ENCODE measurements at regions not wholly inside any gene's neighbourhood (a gene's known extent, or its start where the extent isn't known, plus 50 kb on each side); places are given as distances from the start of the nearest gene placed in this dataset.

DNA sequence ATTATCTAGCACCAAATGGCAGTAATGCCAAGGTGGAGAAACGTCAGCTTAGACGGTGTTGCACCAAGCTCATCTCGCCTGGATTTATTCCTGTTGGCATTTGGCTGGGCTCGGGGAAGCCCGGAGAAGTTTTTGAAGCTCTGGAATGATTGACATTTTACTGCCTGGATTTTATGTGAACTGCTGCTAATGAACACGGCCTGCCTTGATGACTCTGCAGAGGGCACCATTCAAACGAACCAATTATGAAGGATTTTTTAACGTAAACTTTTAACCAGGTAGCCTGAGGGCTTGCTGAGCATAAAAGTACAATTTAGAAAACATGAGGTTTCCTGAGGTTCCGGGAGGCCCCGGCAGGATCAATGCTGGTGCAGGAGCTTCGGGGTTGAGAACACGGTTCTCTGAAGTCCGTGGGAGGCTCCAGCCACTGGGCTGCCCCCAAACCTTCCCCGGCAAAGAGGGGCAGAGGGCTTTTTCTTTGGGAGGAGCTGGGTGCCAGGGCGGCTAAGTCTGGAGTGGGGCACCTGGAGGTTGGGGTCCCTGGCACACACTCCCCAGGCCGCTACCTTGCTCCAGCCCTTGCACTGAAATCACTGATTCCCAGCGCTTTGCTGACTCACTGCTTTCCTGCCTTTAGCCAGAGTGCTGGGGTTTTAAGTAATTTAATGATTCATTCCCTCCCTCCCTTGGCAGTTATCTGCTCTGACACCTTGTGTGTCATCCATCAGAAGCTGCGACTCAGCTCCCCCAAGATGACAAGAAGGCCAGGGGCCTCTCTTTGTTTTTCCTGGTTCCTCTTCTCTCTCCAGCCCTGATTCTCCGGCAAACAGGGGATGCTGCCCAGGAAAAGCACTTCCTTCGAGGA is 161.2 kb upstream of the IRX3 start:
- ChIA-PET CTCF (interaction anchor here (0.6 kb wide), 1 partner anchor 61 kb away, joined by 4 read pairs; no protein-coding TSS in a partner anchor), POLR2A (no interaction called here)
- intact Hi-C loops (cut with micrococcal nuclease; ENCODE audit: unreplicated experiment) = no loop called here

GRCh38 chr16:54446639-54447038 is 160.1 kb upstream of the IRX3 start:
- no peaks in the 10 kb centered on the region for H3K4me1 ChIP-seq (ENCODE audit: control insufficient read depth, insufficient read depth, low read length)
- no peak overlapping the region for H3K27ac ChIP-seq (ENCODE audit: low read length)
- in situ Hi-C loops (cut with HindIII; ENCODE audit: low pct_unique_long_range_greater_than_20kb, low sequenced_read_pairs) (no loop called here), intact Hi-C loops (cut with micrococcal nuclease; ENCODE audit: unreplicated experiment) (no loop called here)
- TF ChIP-seq CTCF (IDR thresholded peaks at IDR 0.05) (no peak), REST (IDR thresholded peaks at IDR 0.05; ENCODE audit: insufficient read depth in 1 of 2, low read depth in 2 of 2, low read length in 1 of 2) (no peak), SIN3A (IDR thresholded peaks at IDR 0.05; ENCODE audit: borderline replicate concordance, insufficient read depth, low read depth, low read length) (no peak), POLR2AphosphoS5 (IDR thresholded peaks at IDR 0.05; ENCODE audit: low read depth, low read length) (no peak), TCF7L2 (IDR thresholded peaks at IDR 0.05; ENCODE audit: low read depth, low read length) (no peak)
- ChIA-PET CTCF (no interaction called here), POLR2A (no interaction called here)
- no TSS peak for BruUV-seq (replicated peaks)
- ATAC-seq = peak; percentile 51; the same call in 1 of the 2 replicates
- no peaks in the 10 kb centered on the region for H3K36me3 ChIP-seq (ENCODE audit: control insufficient read depth, insufficient read depth, low read length)
- no peaks in the 10 kb centered on the region for H3K27me3 ChIP-seq (ENCODE audit: control insufficient read depth, insufficient read depth, low read length)
- no peaks in the 10 kb centered on the region for H3K9me3 ChIP-seq (ENCODE audit: control insufficient read depth, insufficient read depth, low read depth, low read length)
- H3K4me3 ChIP-seq (ENCODE audit: low read depth in 2 of 2, low read length in 2 of 2) = no peak overlapping the region
- peak; percentile 12 for DNase-seq (ENCODE audit: low read depth, low spot score)

More for the DNA sequence above, 161.2 kb upstream of the IRX3 start:
- no TSS peak for BruUV-seq (replicated peaks)
- Histone ChIP-seq H3K4me1 (ENCODE audit: control insufficient read depth, insufficient read depth, low read length) (no peaks in the 10 kb centered on the region), H3K9me3 (ENCODE audit: control insufficient read depth, insufficient read depth, low read depth, low read length) (no peaks in the 10 kb centered on the region), H3K27ac (ENCODE audit: low read length) (no peak overlapping the region), H3K36me3 (ENCODE audit: control insufficient read depth, insufficient read depth, low read length) (no peaks in the 10 kb centered on the region), H3K4me3 (ENCODE audit: low read depth in 2 of 2, low read length in 2 of 2) (no peak overlapping the region), H3K27me3 (ENCODE audit: control insufficient read depth, insufficient read depth, low read length) (no peaks in the 10 kb centered on the region)
- TF ChIP-seq CTCF (IDR thresholded peaks at IDR 0.05) (no peak), SIN3A (IDR thresholded peaks at IDR 0.05; ENCODE audit: borderline replicate concordance, insufficient read depth, low read depth, low read length) (no peak), REST (IDR thresholded peaks at IDR 0.05; ENCODE audit: insufficient read depth in 1 of 2, low read depth in 2 of 2, low read length in 1 of 2) (no peak), TCF7L2 (IDR thresholded peaks at IDR 0.05; ENCODE audit: low read depth, low read length) (no peak), POLR2AphosphoS5 (IDR thresholded peaks at IDR 0.05; ENCODE audit: low read depth, low read length) (no peak)
- peak; percentile 43 for DNase-seq (ENCODE audit: low read depth, low spot score)
- in situ Hi-C loops (cut with HindIII; ENCODE audit: low pct_unique_long_range_greater_than_20kb, low sequenced_read_pairs) = no loop called here
- peak; percentile 82 for ATAC-seq
